Lung (tissue), 11 donors: ENCODE measurements at regions not wholly inside any gene's neighbourhood (a gene's known extent, or its start where the extent isn't known, plus 50 kb on each side); places are given as distances from the start of the nearest gene placed in this dataset.
"Not testable (repeated sequence)": the region's sequence is repeated elsewhere in the genome, so short reads cannot be mapped to it uniquely, and the experiment has no call there.

Experiments used
- ATAC-seq: fragments of 200-7000 bp; cut with Tn5 transposase; one replicate; pipeline ENCODE4 v1.9.1; 2020; ENCODE audit warnings: moderate number of reproducible peaks; ENCODE audit not compliant: insufficient read depth, low FRiP score
- DNase-seq, 3 donors: peaks; one replicate each; pipeline ENCODE4 v3.0.0-alpha.2; 2013 to 2017
- H3K27ac ChIP-seq, 2 donors: one replicate each; pipeline ENCODE4 v1.5.1; 2013; ENCODE audit warnings: mild to moderate bottlenecking in 2 of 2, moderate library complexity in 2 of 2, control low read depth in 1 of 2, inconsistent platforms in 1 of 2, low read depth in 1 of 2, low read length in 1 of 2
- H3K27me3 ChIP-seq, 3 donors: one replicate each; pipeline ENCODE4 v1.5.1; 2013; ENCODE audit warnings: low read length in 2 of 3; ENCODE audit not compliant: control insufficient read depth in 3 of 3, insufficient read depth in 3 of 3
- H3K36me3 ChIP-seq, 4 donors: one replicate each; pipeline ENCODE4 v1.5.1; 2013; ENCODE audit warnings: low read length in 4 of 4, mild to moderate bottlenecking in 1 of 4, moderate library complexity in 1 of 4; ENCODE audit not compliant: control insufficient read depth in 4 of 4, insufficient read depth in 4 of 4
- H3K4me1 ChIP-seq, 5 donors: one replicate each; pipeline ENCODE4 v1.5.1; 2013; ENCODE audit warnings: low read length in 5 of 5, mild to moderate bottlenecking in 2 of 5, moderate library complexity in 1 of 5; ENCODE audit not compliant: control insufficient read depth in 5 of 5, insufficient read depth in 5 of 5
- H3K4me3 ChIP-seq: one replicate; pipeline ENCODE4 v1.5.1; 2013; ENCODE audit warnings: mild to moderate bottlenecking, control low read depth, moderate library complexity
- H3K9ac ChIP-seq, 2 donors: one replicate each; pipeline ENCODE4 v1.5.1; 2013; ENCODE audit warnings: low read length in 2 of 2, control low read depth in 1 of 2; ENCODE audit not compliant: insufficient read depth in 1 of 2
- H3K9me3 ChIP-seq, 4 donors: one replicate each; pipeline ENCODE4 v1.5.1; 2013; ENCODE audit warnings: low read length in 3 of 4, mild to moderate bottlenecking in 1 of 4, moderate library complexity in 1 of 4; ENCODE audit not compliant: control insufficient read depth in 4 of 4, insufficient read depth in 3 of 4
- WGBS, 2 donors: extraction: QIAGEN DNeasy Blood & Tissue Kit; methylation state at CpG; one replicate each; pipeline ENCODE4 v1.1.7; 2013; 5-methylcytosine and 5-hydroxymethylcytosine counted together
- TF ChIP-seq, protein P1 (sequence below): IDR thresholded peaks from 2 replicates; pipeline ENCODE4 v1.5.1; 2012; ENCODE audit warnings: mild to moderate bottlenecking; ENCODE audit errors: control extremely low read depth, extremely low read depth
- donor health status: control.
- donor health status: control.
- donor health status: Bipolar disorder and iron deficiency.
- donor health status: healthy.
- donor health status: DM: yes; HTN: yes; CAD: no.

DNA sequence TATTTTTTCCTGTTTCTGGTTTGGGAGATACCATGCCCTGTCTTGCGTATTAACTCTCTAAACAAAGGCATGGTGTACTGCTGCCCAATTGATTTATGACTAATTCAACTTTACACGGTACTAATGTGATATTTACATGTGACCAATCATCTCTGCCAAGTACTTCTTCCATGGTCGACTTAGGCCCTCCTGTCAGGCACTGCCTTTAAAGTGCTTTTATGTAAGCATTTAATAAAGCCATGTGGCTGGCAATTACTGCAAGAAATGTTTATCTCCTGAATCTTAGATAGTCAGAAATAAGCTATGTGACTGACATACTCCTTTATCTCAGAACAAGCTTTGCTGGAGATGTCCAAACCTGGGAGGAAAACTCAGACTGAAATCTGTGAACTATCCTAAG lies 323.4 kb downstream of the BTBD3 start:
- no peaks in the 10 kb centered on the region for H3K36me3 ChIP-seq
- H3K9me3 ChIP-seq = no peaks in the 10 kb centered on the region
- no peak overlapping the region for H3K9ac ChIP-seq
- no peak for DNase-seq
- H3K4me1 ChIP-seq = peaks cover 0 to 2% (median 0%) of the 10 kb centered on the region in 5 donors
- H3K27ac ChIP-seq = no peak overlapping the region
- TF ChIP-seq, protein P1, sequence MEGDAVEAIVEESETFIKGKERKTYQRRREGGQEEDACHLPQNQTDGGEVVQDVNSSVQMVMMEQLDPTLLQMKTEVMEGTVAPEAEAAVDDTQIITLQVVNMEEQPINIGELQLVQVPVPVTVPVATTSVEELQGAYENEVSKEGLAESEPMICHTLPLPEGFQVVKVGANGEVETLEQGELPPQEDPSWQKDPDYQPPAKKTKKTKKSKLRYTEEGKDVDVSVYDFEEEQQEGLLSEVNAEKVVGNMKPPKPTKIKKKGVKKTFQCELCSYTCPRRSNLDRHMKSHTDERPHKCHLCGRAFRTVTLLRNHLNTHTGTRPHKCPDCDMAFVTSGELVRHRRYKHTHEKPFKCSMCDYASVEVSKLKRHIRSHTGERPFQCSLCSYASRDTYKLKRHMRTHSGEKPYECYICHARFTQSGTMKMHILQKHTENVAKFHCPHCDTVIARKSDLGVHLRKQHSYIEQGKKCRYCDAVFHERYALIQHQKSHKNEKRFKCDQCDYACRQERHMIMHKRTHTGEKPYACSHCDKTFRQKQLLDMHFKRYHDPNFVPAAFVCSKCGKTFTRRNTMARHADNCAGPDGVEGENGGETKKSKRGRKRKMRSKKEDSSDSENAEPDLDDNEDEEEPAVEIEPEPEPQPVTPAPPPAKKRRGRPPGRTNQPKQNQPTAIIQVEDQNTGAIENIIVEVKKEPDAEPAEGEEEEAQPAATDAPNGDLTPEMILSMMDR = no peak
- ATAC-seq = no peak
- no peaks in the 10 kb centered on the region for H3K27me3 ChIP-seq
- 59 to 72% methylated on average over 3 of the region's 3 CpGs for WGBS, 2 donors
- H3K4me3 ChIP-seq = no peak overlapping the region

DNA sequence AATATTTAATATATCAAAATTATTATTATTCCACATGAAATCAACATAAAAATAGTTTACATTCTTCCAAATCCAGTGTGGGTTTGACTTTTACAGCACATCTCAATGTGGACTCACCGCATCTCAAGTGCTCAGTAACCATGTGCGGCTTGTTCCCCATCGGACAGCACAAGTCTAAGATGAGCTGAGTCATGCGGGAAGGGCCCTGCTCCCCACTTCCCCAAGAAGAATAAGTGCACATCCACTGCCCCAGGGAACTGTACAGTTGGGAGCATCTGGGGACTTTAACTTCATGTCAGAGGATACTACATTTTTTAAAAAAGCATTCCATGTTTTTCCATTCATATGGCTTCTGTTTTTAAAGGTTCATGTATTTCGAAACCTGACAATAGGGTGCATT lies 325.6 kb downstream of the BTBD3 start:
- WGBS, 2 donors = 53 to 78% methylated on average over 5 of the region's 5 CpGs
- H3K27ac ChIP-seq = no peak overlapping the region
- no peaks in the 10 kb centered on the region for H3K36me3 ChIP-seq
- TF ChIP-seq, protein P1 = no peak
- H3K4me3 ChIP-seq = no peak overlapping the region
- H3K9ac ChIP-seq = no peak overlapping the region
- ATAC-seq (no peak), DNase-seq (no peak)
- peaks cover 0 to 4% (median 0%) of the 10 kb centered on the region in 5 donors for H3K4me1 ChIP-seq
- H3K27me3 ChIP-seq = no peaks in the 10 kb centered on the region
- no peaks in the 10 kb centered on the region for H3K9me3 ChIP-seq

DNA sequence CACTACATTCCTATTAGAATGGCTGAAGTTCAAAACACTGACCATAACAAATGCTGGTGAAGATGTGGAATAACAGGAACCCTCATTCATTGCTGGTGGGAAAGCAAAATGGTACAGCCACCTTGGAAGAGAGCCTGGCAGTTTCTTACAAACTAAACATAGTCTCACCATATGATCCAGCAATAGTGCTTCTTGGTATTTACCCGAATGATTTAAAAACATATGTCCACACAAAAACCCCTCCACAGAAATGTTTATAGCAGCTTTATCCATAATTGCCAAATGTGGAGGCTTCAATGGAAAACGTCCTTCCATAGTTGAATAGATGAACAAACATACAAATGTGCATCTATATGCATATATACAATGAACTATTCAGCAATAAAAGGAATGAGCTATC lies 330.8 kb downstream of the BTBD3 start:
- H3K36me3 ChIP-seq = no peaks in the 10 kb centered on the region
- TF ChIP-seq, protein P1 = no peak
- WGBS, 2 donors = 82 to 88% methylated on average over 2 of the region's 2 CpGs
- no peak overlapping the region for H3K27ac ChIP-seq
- no peak overlapping the region for H3K4me3 ChIP-seq
- no peak for ATAC-seq
- no peak overlapping the region for H3K9ac ChIP-seq
- DNase-seq = no peak
- H3K9me3 ChIP-seq = no peaks in the 10 kb centered on the region
- no peaks in the 10 kb centered on the region for H3K27me3 ChIP-seq
- H3K4me1 ChIP-seq = peaks cover 0 to 4% (median 0%) of the 10 kb centered on the region in 5 donors

DNA sequence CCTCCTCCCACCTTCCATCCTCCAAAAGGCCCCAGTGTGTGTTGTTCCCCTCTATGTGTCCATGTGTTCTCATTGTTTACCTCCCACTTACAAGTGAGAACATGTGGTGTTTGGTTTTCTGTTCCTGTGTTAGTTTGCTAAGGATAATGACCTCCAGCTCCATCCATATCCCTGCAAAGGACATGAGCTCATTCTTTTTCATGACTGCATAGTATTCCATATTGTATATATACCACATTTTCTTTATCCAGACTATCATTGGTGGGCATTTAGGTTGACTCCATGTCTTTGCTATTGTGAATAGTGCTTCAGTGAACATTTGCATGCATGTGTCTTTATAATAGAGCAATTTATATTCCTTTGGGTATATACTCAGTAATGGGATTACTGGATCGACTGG lies 333.0 kb downstream of the BTBD3 start:
- H3K27ac ChIP-seq, DNase-seq, H3K36me3 ChIP-seq, H3K9ac ChIP-seq, ATAC-seq, H3K4me3 ChIP-seq, H3K9me3 ChIP-seq, H3K4me1 ChIP-seq, H3K27me3 ChIP-seq: not testable (repeated sequence)
- 93 to 96% methylated on average over 1 of the region's 1 CpG for WGBS, 2 donors
